Suprapubic skin (tissue), 4 donors: ENCODE measurements at regions not wholly inside any gene's neighbourhood (a gene's known extent, or its start where the extent isn't known, plus 50 kb on each side); places are given as distances from the start of the nearest gene placed in this dataset.

ENCODE experiments used
- EP300 ChIP-seq: sonication (generic); formaldehyde crosslinking; IDR thresholded peaks from one replicate; pipeline ENCODE4 v1.6.1; 2017; ENCODE audit warnings: antibody characterized with exemption
- POLR2A ChIP-seq, 2 donors: fragments of 450-650 bp; IDR thresholded peaks; one replicate each; pipeline ENCODE4 v1.6.1; 2017; ENCODE audit warnings: antibody characterized with exemption in 2 of 2, mild to moderate bottlenecking in 2 of 2, moderate library complexity in 2 of 2
- POLR2AphosphoS5 ChIP-seq, 3 donors: sonication (generic); formaldehyde crosslinking; IDR thresholded peaks; one replicate each; pipeline ENCODE4 v1.6.1; 2017; ENCODE audit warnings: antibody characterized with exemption in 3 of 3
- TF ChIP-seq, protein P1 (sequence below), 2 donors: fragments of 200-600 bp in 1 of 2; fragments of 450-650 bp in 1 of 2; sonication (generic) in 1 of 2; IDR thresholded peaks; one replicate each; pipeline ENCODE4 v1.5.1; 2016 to 2019; ENCODE audit warnings: antibody characterized with exemption in 2 of 2, mild to moderate bottlenecking in 1 of 2, moderate library complexity in 1 of 2

DNA sequence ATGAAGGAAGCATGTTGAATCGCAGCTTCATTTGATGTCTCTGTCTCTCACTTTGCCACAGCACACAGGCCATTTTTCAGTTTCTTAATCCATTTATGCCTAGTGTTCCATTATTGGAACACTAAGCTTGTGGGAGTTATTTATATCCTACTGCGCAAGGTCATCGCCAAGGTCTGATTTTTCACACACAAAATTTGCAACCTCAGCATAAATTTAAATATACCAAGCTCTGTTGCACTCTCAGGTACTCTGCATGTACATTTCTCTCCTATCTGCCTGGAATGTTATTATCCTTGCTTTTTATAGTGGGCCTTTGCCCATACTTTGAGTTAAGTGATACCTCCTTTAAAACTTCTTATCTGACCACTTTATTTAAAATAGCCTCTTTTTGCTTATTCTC is 519.2 kb upstream of the TOM1L1 start:
- TF ChIP-seq, protein P1, sequence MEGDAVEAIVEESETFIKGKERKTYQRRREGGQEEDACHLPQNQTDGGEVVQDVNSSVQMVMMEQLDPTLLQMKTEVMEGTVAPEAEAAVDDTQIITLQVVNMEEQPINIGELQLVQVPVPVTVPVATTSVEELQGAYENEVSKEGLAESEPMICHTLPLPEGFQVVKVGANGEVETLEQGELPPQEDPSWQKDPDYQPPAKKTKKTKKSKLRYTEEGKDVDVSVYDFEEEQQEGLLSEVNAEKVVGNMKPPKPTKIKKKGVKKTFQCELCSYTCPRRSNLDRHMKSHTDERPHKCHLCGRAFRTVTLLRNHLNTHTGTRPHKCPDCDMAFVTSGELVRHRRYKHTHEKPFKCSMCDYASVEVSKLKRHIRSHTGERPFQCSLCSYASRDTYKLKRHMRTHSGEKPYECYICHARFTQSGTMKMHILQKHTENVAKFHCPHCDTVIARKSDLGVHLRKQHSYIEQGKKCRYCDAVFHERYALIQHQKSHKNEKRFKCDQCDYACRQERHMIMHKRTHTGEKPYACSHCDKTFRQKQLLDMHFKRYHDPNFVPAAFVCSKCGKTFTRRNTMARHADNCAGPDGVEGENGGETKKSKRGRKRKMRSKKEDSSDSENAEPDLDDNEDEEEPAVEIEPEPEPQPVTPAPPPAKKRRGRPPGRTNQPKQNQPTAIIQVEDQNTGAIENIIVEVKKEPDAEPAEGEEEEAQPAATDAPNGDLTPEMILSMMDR (IDR thresholded peaks at IDR 0.05) = no peak
- TF ChIP-seq POLR2A (IDR thresholded peaks at IDR 0.05) (no peak), POLR2AphosphoS5 (IDR thresholded peaks at IDR 0.05) (no peak), EP300 (no peak)
